NCI-H1436 treated with DMSO at 0.1 percent for 48 hours (cell line): ENCODE measurements at regions not wholly inside any gene's neighbourhood (a gene's known extent, or its start where the extent isn't known, plus 50 kb on each side); places are given as distances from the start of the nearest gene placed in this dataset.
"Not testable (repeated sequence)": the region's sequence is repeated elsewhere in the genome, so short reads cannot be mapped to it uniquely, and the experiment has no call there.

ENCODE experiments used
- DNase-seq: peaks from one replicate; lab custom pipeline; 2025; lab: John Stamatoyannopoulos, UW

- DNase-seq, result no peak
Observed at GRCh38 chr3:59499954-59500353, 450.1 kb upstream of the CFAP20DC start.

GRCh38 chr3:59499000-59499399, 449.2 kb upstream of the CFAP20DC start:
- DNase-seq, result no peak

- no peak for DNase-seq
Observed at GRCh38 chr3:59496250-59496649, 446.4 kb upstream of the CFAP20DC start.

- DNase-seq, result not testable (repeated sequence)
Observed at GRCh38 chr3:59494969-59495368, 445.1 kb upstream of the CFAP20DC start.

- no peak for DNase-seq
Observed at GRCh38 chr3:59486520-59486919, 436.7 kb upstream of the CFAP20DC start.

GRCh38 chr3:59483191-59483590, 433.4 kb upstream of the CFAP20DC start:
- no peak for DNase-seq

GRCh38 chr3:59482684-59483083, 432.9 kb upstream of the CFAP20DC start:
- no peak for DNase-seq

- DNase-seq, result no peak
Observed at GRCh38 chr3:59481776-59482400, 432.1 kb upstream of the CFAP20DC start.

- DNase-seq, result no peak
Observed at GRCh38 chr3:59480486-59480995, 430.7 kb upstream of the CFAP20DC start.

GRCh38 chr3:59473636-59474035, 423.8 kb upstream of the CFAP20DC start:
- DNase-seq, result no peak

GRCh38 chr3:59472541-59472940, 422.7 kb upstream of the CFAP20DC start:
- no peak for DNase-seq

- no peak for DNase-seq
Observed at GRCh38 chr3:59469948-59470723, 420.3 kb upstream of the CFAP20DC start.

- no peak for DNase-seq
Observed at GRCh38 chr3:59467476-59467875, 417.7 kb upstream of the CFAP20DC start.

GRCh38 chr3:59464187-59464586, 414.4 kb upstream of the CFAP20DC start:
- no peak for DNase-seq

- no peak for DNase-seq
Observed at GRCh38 chr3:59463253-59463652, 413.4 kb upstream of the CFAP20DC start.

- no peak for DNase-seq
Observed at GRCh38 chr3:59460068-59460467, 410.2 kb upstream of the CFAP20DC start.

- no peak for DNase-seq
Observed at GRCh38 chr3:59456852-59457485, 407.1 kb upstream of the CFAP20DC start.

GRCh38 chr3:59451800-59452746, 402.2 kb upstream of the CFAP20DC start:
- no peak for DNase-seq

- DNase-seq, result no peak
Observed at GRCh38 chr3:59450946-59451763, 401.3 kb upstream of the CFAP20DC start.

- no peak for DNase-seq
Observed at GRCh38 chr3:59450437-59450836, 400.6 kb upstream of the CFAP20DC start.
